SK-N-MC (cell line): ENCODE measurements at regions not wholly inside any gene's neighbourhood (a gene's known extent, or its start where the extent isn't known, plus 50 kb on each side); places are given as distances from the start of the nearest gene placed in this dataset.
"Not testable (repeated sequence)": the region's sequence is repeated elsewhere in the genome, so short reads cannot be mapped to it uniquely, and the experiment has no call there.

Experiments used
- DNase-seq: peaks from one replicate; pipeline ENCODE4 v3.0.0-alpha.2; 2011; ENCODE audit warnings: low read depth, low spot score
- H3K27ac ChIP-seq: fragments of 200-600 bp; sonication (generic); 2 replicates; pipeline ENCODE4 v1.5.1; 2016; ENCODE audit warnings: mixed run types
- H3K36me3 ChIP-seq: fragments of 200-600 bp; sonication (generic); 2 replicates; pipeline ENCODE4 v1.6.1; 2017; ENCODE audit warnings: antibody characterized with exemption, low read length, mixed read lengths; ENCODE audit not compliant: insufficient read depth
- H3K4me3 ChIP-seq: fragments of 200-600 bp; sonication (generic); 2 replicates; pipeline ENCODE4 v1.5.1; 2016
- H3K9ac ChIP-seq: fragments of 200-600 bp; sonication (generic); 2 replicates; pipeline ENCODE4 v1.8.0; 2017; ENCODE audit warnings: mixed run types, mixed read lengths; ENCODE audit not compliant: insufficient read length
- H3K9me3 ChIP-seq: fragments of 200-600 bp; sonication (generic); 2 replicates; pipeline ENCODE4 v1.6.1; 2017; ENCODE audit warnings: low read depth, mild to moderate bottlenecking, antibody characterized with exemption, low read length, moderate library complexity, mixed read lengths
- EZH2 ChIP-seq: fragments of 200-600 bp; sonication (generic); IDR thresholded peaks from one replicate; pipeline ENCODE4 v1.6.1; 2017; ENCODE audit warnings: antibody characterized with exemption
- FOXP2 ChIP-seq: optimal IDR thresholded peaks from 2 replicates; pipeline ENCODE3; 2011; ENCODE audit warnings: mild to moderate bottlenecking, moderate library complexity; ENCODE audit not compliant: insufficient read depth; ENCODE audit errors: extremely low read length, control extremely low read depth
- POLR2AphosphoS5 ChIP-seq: IDR thresholded peaks from 2 replicates; pipeline ENCODE4 v1.6.1; 2012; ENCODE audit warnings: mild to moderate bottlenecking, low read depth, low read length, borderline replicate concordance

DNA sequence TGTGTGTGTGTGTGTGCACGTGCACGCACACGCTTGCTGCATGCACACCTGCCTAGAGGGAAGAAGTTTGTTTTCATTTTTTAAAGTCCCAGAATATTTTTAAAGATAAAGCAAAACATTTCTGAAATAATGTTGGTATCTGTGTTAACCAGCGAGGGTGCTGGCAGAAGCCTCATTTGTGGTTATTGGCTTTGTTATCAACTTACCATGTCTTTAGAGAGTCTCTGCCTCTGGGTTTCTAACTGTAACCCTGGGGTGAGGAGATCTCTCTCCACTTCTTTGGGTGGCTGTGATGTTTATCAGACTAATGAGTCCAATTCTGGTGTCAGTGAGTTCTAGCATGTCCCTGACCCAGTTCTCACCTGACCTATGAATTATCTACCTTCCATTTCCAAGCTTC, 927.6 kb upstream of the FANCL start:
- no peak overlapping the region for H3K9ac ChIP-seq
- DNase-seq, result no peak
- TF ChIP-seq EZH2 (no peak), POLR2AphosphoS5 (no peak), FOXP2 (no peak)

DNA sequence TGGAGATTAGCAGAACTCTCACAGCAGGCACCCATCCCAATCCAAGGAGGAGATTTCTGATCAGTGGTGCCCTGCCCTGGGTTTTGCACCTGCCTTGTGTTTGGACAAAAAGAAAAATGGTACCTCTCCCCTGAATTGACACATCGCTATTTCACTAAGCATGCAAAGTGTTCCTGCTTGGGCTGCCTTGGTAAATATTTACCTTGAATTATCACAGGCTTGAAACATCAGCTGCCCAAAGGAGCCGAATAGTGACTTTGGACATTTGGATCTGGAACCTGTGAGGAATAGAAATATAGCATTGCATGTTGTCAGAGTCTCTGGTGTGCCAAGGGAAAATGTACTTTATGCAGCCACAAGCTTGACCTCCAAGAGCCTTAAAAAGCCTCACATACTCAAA, 926.4 kb upstream of the FANCL start:
- Histone ChIP-seq H3K9me3 (no peaks in the 10 kb centered on the region), H3K9ac (no peak overlapping the region), H3K36me3 (no peaks in the 10 kb centered on the region), H3K27ac (no peak overlapping the region), H3K4me3 (no peak overlapping the region)
- DNase-seq, result no peak
- no peak for TF ChIP-seq FOXP2
- no peak for TF ChIP-seq EZH2
- no peak for TF ChIP-seq POLR2AphosphoS5

More for the DNA sequence above, 927.6 kb upstream of the FANCL start:
- H3K36me3 ChIP-seq, result no peaks in the 10 kb centered on the region
- no peak overlapping the region for H3K27ac ChIP-seq
- H3K4me3 ChIP-seq, result no peak overlapping the region
- no peaks in the 10 kb centered on the region for H3K9me3 ChIP-seq

DNA sequence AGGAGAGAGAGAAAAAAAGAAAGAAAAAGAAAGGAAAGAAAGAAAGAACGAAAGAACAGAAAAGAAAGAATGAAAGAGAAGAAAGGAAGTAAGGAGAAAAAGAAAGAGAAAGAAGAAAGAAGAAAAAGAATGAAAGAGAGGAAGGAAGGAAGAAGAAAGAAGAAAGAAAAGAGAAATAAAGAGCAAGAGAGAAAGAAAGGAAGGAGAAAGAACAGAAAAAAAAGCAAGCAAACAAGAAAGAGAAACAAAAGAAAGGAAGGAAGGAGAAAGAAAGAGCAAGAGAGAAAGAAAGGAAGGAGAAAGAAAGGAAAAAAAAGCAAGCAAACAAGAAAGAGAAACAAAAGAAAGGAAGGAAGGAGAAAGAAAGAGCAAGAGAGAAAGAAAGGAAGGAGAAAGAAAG, 916.8 kb upstream of the FANCL start:
- H3K9me3 ChIP-seq, H3K27ac ChIP-seq, H3K36me3 ChIP-seq, H3K4me3 ChIP-seq, H3K9ac ChIP-seq, DNase-seq: not testable (repeated sequence)

DNA sequence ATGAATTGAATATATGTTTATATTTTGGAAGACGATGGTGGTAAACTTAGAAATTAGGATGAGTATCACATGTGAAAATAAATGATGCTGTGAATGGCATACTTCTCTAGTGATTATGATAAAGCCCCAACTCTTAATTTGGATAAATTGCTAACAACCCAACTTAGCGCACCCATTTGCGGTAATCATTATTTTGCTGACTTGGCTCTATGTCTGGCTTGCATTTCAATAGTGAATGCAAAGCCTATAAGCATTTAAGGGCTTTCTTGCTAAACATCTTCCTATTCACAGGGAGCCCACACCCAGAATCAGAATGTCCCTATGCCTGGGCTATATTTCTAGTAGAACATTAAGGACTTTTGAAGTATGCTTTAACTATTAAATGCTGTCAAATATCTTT, 910.7 kb upstream of the FANCL start:
- Histone ChIP-seq H3K4me3 (no peak overlapping the region), H3K9ac (no peak overlapping the region)
- TF ChIP-seq EZH2 (no peak), POLR2AphosphoS5 (no peak), FOXP2 (no peak)

DNA sequence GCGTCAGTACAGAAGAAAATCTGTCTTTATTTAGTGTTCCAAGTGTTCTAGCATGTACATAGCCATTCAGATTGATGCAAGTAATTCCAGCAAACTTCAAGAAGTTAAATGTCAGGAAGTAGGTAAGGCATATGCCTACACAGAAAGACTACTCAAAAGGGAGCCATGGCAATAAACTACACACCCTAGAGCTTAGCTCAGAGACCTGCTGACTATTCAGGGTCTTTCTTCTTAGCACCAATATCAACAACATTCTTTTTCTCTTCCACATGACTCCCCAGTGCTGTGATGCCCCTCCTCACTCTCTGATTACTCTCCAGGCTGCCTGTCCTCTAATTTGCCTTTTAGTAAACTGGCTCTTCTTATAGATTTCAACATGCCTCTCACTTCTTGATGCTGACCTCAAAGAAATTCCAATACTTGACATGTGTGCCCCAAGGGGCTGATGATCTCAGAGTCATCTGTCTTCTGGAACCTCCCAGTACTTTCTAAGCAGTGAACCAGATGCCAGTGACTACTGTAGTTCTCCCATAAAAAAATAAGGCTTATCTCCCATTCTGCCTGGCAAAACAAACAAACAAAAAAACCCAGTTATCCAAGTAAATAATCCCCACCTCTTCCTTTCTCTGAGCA, 909.2 kb upstream of the FANCL start:
- H3K9ac ChIP-seq, result no peak overlapping the region
- H3K27ac ChIP-seq, result no peak overlapping the region
- TF ChIP-seq EZH2 (no peak), POLR2AphosphoS5 (no peak), FOXP2 (no peak)
- no peaks in the 10 kb centered on the region for H3K36me3 ChIP-seq
- H3K9me3 ChIP-seq, result no peaks in the 10 kb centered on the region
- no peak for DNase-seq
- H3K4me3 ChIP-seq, result no peak overlapping the region

More for the DNA sequence above, 910.7 kb upstream of the FANCL start:
- H3K36me3 ChIP-seq, result no peaks in the 10 kb centered on the region
- no peaks in the 10 kb centered on the region for H3K9me3 ChIP-seq
- no peak for DNase-seq
- H3K27ac ChIP-seq, result no peak overlapping the region

DNA sequence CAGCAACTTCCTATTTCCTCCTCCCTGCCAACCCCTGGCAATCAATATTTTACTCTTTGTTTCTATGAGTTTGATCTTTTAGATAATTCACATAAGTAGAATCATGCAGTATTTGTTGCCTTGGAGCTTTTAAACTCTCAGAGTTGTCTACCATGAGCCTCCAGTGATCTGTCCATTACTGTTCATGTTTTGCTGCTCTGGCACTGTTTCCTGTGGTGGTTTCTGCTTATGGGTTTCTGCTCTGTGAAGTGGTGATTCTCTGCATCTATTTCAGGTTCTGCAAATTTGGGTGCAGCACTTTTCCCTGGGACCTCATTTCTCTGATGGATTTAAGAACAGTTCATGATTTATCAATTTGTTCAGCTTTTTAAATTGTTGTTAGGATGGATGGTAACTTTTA, 908.1 kb upstream of the FANCL start:
- TF ChIP-seq POLR2AphosphoS5 (no peak), FOXP2 (no peak), EZH2 (no peak)
- Histone ChIP-seq H3K4me3 (no peak overlapping the region), H3K36me3 (no peaks in the 10 kb centered on the region), H3K27ac (no peak overlapping the region), H3K9ac (no peak overlapping the region), H3K9me3 (no peaks in the 10 kb centered on the region)
- DNase-seq, result no peak

DNA sequence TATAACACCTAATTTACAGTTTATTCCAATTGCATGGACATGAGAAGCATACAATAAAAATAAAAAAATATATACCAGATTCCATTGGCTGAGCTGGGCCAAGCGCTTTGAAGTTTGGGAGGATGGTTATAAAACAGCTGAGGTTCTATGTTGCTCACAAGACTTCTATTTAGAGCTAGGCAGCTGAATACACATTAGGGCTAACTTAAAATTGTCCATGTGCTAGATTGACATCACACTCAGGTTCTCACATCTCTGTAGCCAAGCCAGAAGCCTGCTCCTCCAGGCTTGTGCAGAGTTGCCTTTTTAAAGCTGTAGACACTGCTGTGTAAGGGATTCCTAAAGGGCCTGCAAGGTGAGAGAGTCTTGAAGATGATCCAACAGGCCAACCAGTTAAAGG, 871.1 kb upstream of the FANCL start:
- H3K9ac ChIP-seq, result no peak overlapping the region
- H3K4me3 ChIP-seq, result no peak overlapping the region
- no peak for DNase-seq
- H3K36me3 ChIP-seq, result no peaks in the 10 kb centered on the region
- no peaks in the 10 kb centered on the region for H3K9me3 ChIP-seq
- TF ChIP-seq EZH2 (no peak), POLR2AphosphoS5 (no peak), FOXP2 (no peak)
- H3K27ac ChIP-seq, result no peak overlapping the region

DNA sequence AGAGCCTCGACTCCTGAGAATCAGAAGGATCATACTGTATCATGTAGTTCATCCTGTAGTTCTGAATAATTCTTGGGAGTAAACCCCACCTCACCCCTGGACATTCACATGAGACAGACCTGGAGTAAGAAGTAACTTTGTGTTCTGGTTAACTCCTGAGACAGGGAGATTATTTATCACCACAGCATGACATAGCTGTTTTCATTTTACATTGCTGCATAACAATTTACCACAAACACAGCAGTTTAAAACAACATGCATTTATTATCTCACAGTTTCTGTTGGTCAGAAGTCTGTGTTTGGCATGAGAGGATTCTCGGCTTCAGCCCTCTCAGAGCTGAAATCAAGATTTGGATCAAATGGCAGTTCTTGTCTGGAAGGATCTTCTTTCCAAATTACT, 855.8 kb upstream of the FANCL start:
- Histone ChIP-seq H3K4me3 (no peak overlapping the region), H3K36me3 (no peaks in the 10 kb centered on the region), H3K27ac (no peak overlapping the region), H3K9me3 (no peaks in the 10 kb centered on the region), H3K9ac (no peak overlapping the region)
- no peak for DNase-seq
- TF ChIP-seq FOXP2 (no peak), POLR2AphosphoS5 (no peak), EZH2 (no peak)

DNA sequence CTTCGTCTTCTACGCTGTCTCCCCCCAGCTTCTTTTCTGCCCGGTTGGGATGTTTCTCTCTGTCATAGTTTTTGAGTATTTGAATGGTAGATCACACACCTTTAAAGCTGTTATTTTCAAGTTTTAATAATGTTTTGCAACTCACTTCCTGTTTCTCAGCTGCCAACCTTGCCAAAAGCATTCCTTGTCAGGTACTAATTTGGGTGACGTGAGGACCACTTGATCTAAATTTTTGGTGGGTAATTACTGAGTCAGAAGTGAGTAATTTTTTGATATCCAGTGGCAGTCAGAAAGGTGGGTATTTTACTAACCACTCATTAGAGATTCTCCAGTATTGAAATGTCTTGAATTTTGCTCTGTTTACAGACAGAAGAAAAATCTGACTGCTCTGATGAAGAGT, 852.4 kb upstream of the FANCL start:
- no peaks in the 10 kb centered on the region for H3K36me3 ChIP-seq
- no peak overlapping the region for H3K4me3 ChIP-seq
- TF ChIP-seq EZH2 (no peak), FOXP2 (no peak), POLR2AphosphoS5 (no peak)
- no peak overlapping the region for H3K9ac ChIP-seq
- DNase-seq, result no peak
- H3K9me3 ChIP-seq, result no peaks in the 10 kb centered on the region
- H3K27ac ChIP-seq, result no peak overlapping the region
